HepG2 (cell line): ENCODE measurements at regions not wholly inside any gene's neighbourhood (a gene's known extent, or its start where the extent isn't known, plus 50 kb on each side); places are given as distances from the start of the nearest gene placed in this dataset.

Experiments
- ATAC-seq: fragments of 200-7000 bp; cut with Tn5 transposase; 3 replicates; pipeline ENCODE4 v1.9.1; 2020; ENCODE audit warnings: mild to moderate bottlenecking, moderate library complexity
- BruUV-seq: library from RNA; stranded (reverse); fragments of 400-500 nt; replicated peaks from 2 replicates; lab custom pipeline; 2021; lab: Mats Ljungman, UMichigan
- CTCF ChIA-PET: fragments of 300-600 bp; formaldehyde crosslinking; extraction: SDS; loops from one replicate; lab custom pipeline; 2021; ENCODE audit warnings: low total read pairs, inconsistent platforms, low intra/inter-chr PET ratio; lab: Yijun Ruan, JAX
- POLR2A ChIA-PET: fragments of 350-600 bp; sonication (Branson Sonifier 250); formaldehyde crosslinking; loops from one replicate; lab custom pipeline; 2020; ENCODE audit warnings: antibody characterized with exemption, inconsistent platforms; lab: Yijun Ruan, JAX
- DNase-seq: peaks from one replicate; pipeline ENCODE4 v3.0.0-alpha.2; 2015; ENCODE audit warnings: low spot score
- FAIRE-seq: peaks from 3 replicates; lab custom pipeline; 2011; peaks lifted over from hg19 to GRCh38; lab: Jason Lieb, UNC
- H2AFZ ChIP-seq: one replicate; pipeline ENCODE4 v1.6.1; 2011; ENCODE audit warnings: low read length, inconsistent platforms
- H3K27ac ChIP-seq: fragments of 300-600 bp; 3 replicates; pipeline ENCODE4 v1.8.0; 2011; ENCODE audit warnings: mixed run types, mild to moderate bottlenecking, mixed read lengths, low read length, inconsistent platforms; ENCODE audit not compliant: insufficient read depth; ENCODE audit errors: extremely low read length
- H3K27me3 ChIP-seq, 2 experiments: fragments of 200-600 bp in 1 of 2; 2 replicates in 1 of 2; 3 replicates in 1 of 2; pipeline versions ENCODE4 v1.6.0 to v1.8.0; 2011; ENCODE audit warnings: low read length in 2 of 2, mild to moderate bottlenecking in 2 of 2, moderate library complexity in 2 of 2, inconsistent platforms in 1 of 2; ENCODE audit not compliant: insufficient read depth in 2 of 2, control insufficient read depth in 1 of 2
- H3K36me3 ChIP-seq, 2 experiments: fragments of 200-600 bp in 1 of 2; replicated peaks in 1 of 2; 2 replicates in 1 of 2; 3 replicates in 1 of 2; pipeline versions ENCODE4 v1.5.1 to v1.8.0; 2011; ENCODE audit warnings: low read length in 2 of 2, inconsistent platforms in 1 of 2; ENCODE audit not compliant: insufficient read depth in 2 of 2, control insufficient read depth in 1 of 2
- H3K4me1 ChIP-seq: 2 replicates; pipeline ENCODE4 v1.5.1; 2012; ENCODE audit warnings: low read length, inconsistent platforms; ENCODE audit not compliant: insufficient read depth
- H3K4me2 ChIP-seq: 2 replicates; pipeline ENCODE4 v1.6.0; 2011; ENCODE audit warnings: low read depth, low read length, inconsistent platforms
- H3K4me3 ChIP-seq, 3 experiments: fragments of 200-600 bp in 1 of 3; sonication (generic), shearing (Covaris generic) in 1 of 3; replicated peaks in 1 of 3; 2 replicates each; pipeline ENCODE4 v1.5.1; 2011 to 2016; ENCODE audit warnings: low read length in 3 of 3, inconsistent platforms in 2 of 3, low read depth in 2 of 3, mild to moderate bottlenecking in 2 of 3, control low read depth in 1 of 3, mixed read lengths in 1 of 3; ENCODE audit not compliant: insufficient read depth in 1 of 3
- H3K79me2 ChIP-seq: one replicate; pipeline ENCODE4 v1.6.1; 2011; ENCODE audit warnings: low read length, inconsistent platforms; ENCODE audit not compliant: insufficient read depth
- H3K9ac ChIP-seq: 2 replicates; pipeline ENCODE4 v1.6.0; 2011; ENCODE audit warnings: mild to moderate bottlenecking, low read depth, low read length, inconsistent platforms; ENCODE audit not compliant: insufficient read depth
- H3K9me3 ChIP-seq: 2 replicates; pipeline ENCODE4 v1.5.1; 2012; ENCODE audit warnings: mild to moderate bottlenecking, low read length
- H4K20me1 ChIP-seq: 2 replicates; pipeline ENCODE4 v1.6.0; 2011; ENCODE audit warnings: inconsistent platforms, mild to moderate bottlenecking, low read length, moderate library complexity; ENCODE audit not compliant: insufficient read depth
- ARID4A ChIP-seq: sonication (generic); formaldehyde crosslinking; IDR thresholded peaks from 2 replicates; pipeline ENCODE4 v1.5.0; 2020; ENCODE audit warnings: mild to moderate bottlenecking, missing genetic modification reagents, borderline replicate concordance
- CTCF ChIP-seq: sonication (generic); formaldehyde crosslinking; IDR thresholded peaks from 2 replicates; pipeline ENCODE4 v1.5.0; 2020; ENCODE audit warnings: mild to moderate bottlenecking, missing genetic modification reagents, moderate library complexity
- NR2F6 ChIP-seq, 2 experiments: IDR thresholded peaks; 2 replicates each; pipeline ENCODE4 v1.6.1; 2016; ENCODE audit warnings: antibody characterized with exemption in 1 of 2, mild to moderate bottlenecking in 1 of 2
- PLRG1 ChIP-seq: fragments of 450-650 bp; conservative IDR thresholded peaks from 2 replicates; pipeline ENCODE4 v1.6.1; 2016
- RXRA ChIP-seq: sonication (generic); formaldehyde crosslinking; IDR thresholded peaks from 2 replicates; pipeline ENCODE4 v1.5.1; 2020; ENCODE audit warnings: missing genetic modification reagents
- TARDBP ChIP-seq: sonication (generic); formaldehyde crosslinking; IDR thresholded peaks from 2 replicates; pipeline ENCODE4 v1.8.0; 2022; ENCODE audit warnings: mild to moderate bottlenecking, missing genetic modification reagents
- TBX2 ChIP-seq: sonication (generic); formaldehyde crosslinking; IDR thresholded peaks from 2 replicates; pipeline ENCODE4 v1.5.0; 2020; ENCODE audit warnings: missing genetic modification reagents, mild to moderate bottlenecking, borderline replicate concordance
- TCF7 ChIP-seq: sonication (generic); IDR thresholded peaks from 2 replicates; pipeline ENCODE4 v1.6.1; 2016; ENCODE audit warnings: antibody characterized with exemption, low read depth
- ZFP90 ChIP-seq: sonication (generic); formaldehyde crosslinking; IDR thresholded peaks from 2 replicates; pipeline ENCODE4 v1.8.0; 2022; ENCODE audit warnings: missing genetic modification reagents, mild to moderate bottlenecking, inconsistent platforms, borderline replicate concordance
- ZNF709 ChIP-seq: sonication (generic); formaldehyde crosslinking; IDR thresholded peaks from 2 replicates; pipeline ENCODE4 v1.5.0; 2020; ENCODE audit warnings: mild to moderate bottlenecking, missing genetic modification reagents
- WGBS: methylation state at CpG from one replicate; pipeline ENCODE4 v1.1.6; 2017; ENCODE audit warnings: low lambda C conversion rate; 5-methylcytosine and 5-hydroxymethylcytosine counted together
- in situ Hi-C: cut with HindIII; loops from 2 replicates; pipeline ENCODE4 v1.10.0; 2017; ENCODE audit warnings: low pct_unique_long_range_greater_than_20kb; ENCODE audit not compliant: extremely low pct_ligation_motif_present
- intact Hi-C: fragments of 100-400 bp; cut with micrococcal nuclease; formaldehyde crosslinking; loops from one replicate; pipeline ENCODE4 v1.10.0; 2022; ENCODE audit not compliant: unreplicated experiment
- TF ChIP-seq, protein P1 (sequence below): sonication (generic); formaldehyde crosslinking; IDR thresholded peaks from 2 replicates; pipeline ENCODE4 v1.9.0; 2021; ENCODE audit warnings: missing genetic modification reagents, mild to moderate bottlenecking, borderline replicate concordance

DNA sequence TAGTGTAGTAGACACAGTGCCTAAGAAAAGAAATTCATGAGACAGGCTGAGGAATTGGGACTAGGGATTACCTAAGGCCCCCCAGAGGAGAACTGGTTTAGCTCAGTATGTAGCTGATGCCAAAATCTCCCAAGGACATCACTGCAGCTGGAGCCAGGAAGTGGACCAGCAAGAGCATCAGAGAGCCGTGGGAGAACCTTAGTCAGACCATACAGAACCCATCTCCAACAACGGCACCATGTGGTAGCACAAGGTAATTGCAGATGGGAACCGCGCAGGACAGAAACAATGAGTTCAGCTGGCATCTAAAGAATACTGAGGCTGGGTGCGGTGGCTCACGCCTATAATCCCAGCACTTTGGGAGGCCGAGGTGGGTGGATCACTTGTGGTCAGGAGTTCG, 81.7 kb downstream of the WNT5A start:
- 49% methylated on average over 8 of the region's 8 CpGs for WGBS
- Histone ChIP-seq H2AFZ (no peak overlapping the region), H3K79me2 (no peaks in the 10 kb centered on the region)
- no peak for DNase-seq
- CTCF ChIA-PET, result interaction anchor here (1.3 kb wide), 1 partner anchor 552 kb away, joined by 3 read pairs; no protein-coding TSS in a partner anchor
- no peak for TF ChIP-seq TBX2 (CRISPR knock-in tag)
- TF ChIP-seq CTCF (CRISPR knock-in tag), result peak; percentile 30
- TF ChIP-seq RXRA (CRISPR knock-in tag), result no peak
- no peak for TF ChIP-seq ZNF709 (CRISPR knock-in tag)
- TF ChIP-seq, all 625 proteins: peak for 1
- FAIRE-seq, result no peak
- Histone ChIP-seq H3K4me2 (no peak overlapping the region), H3K27me3 (no peaks in the 10 kb centered on the region), H4K20me1 (no peaks in the 10 kb centered on the region), H3K36me3 (no peaks in the 10 kb centered on the region), H3K9ac (no peak overlapping the region), H3K4me1 (peaks cover 13% of the 10 kb centered on the region), H3K27ac (no peak overlapping the region), H3K9me3 (peaks cover 28% of the 10 kb centered on the region), H3K4me3 (no peak overlapping the region)
- no peak for ATAC-seq
- in situ Hi-C loops (no loop called here), intact Hi-C loops (no loop called here)
- BruUV-seq, result no TSS peak
- POLR2A ChIA-PET, result no interaction called here

DNA sequence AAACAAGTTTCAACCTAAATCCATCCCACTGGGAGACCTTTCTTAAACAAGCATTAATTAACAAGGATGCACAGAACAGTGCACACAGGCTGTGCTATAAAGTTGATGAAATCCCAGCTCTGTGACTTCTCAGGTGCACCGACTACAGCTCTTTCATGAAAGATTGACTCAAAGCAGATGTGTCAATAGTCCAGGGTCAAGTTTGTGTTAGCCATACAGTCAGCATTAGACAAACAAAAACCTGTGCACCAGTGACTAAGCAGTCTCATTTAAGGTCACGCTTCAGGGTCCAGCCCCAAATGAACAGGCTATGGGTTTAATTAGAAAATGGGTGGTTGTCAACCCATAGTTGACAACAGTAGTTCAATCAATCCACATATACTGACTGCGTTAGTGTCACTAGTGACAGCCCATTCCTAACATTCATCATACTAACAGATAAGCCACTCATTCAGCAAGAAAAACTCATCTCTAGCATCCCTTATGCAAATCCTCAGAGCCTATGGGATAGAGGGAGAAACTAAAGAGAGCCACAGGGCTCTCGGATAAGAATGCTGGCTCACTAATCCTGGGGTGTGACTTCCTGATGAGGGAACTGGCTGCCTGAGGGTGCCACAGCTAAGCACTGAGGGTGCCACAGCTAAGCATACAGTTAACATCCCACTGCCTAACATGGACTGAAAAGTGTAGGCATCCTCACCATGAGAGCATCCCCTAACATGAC, 84.1 kb downstream of the WNT5A start:
- in situ Hi-C loops (no loop called here), intact Hi-C loops (no loop called here)
- ChIA-PET POLR2A (no interaction called here), CTCF (no interaction called here)
- ATAC-seq, result peak; percentile 99
- no TSS peak for BruUV-seq
- no peak overlapping the region for H3K9ac ChIP-seq
- H3K27me3 ChIP-seq, result no peaks in the 10 kb centered on the region
- H3K27ac ChIP-seq, result no peak overlapping the region
- H2AFZ ChIP-seq, result no peak overlapping the region
- no peak overlapping the region for H3K4me3 ChIP-seq
- no peaks in the 10 kb centered on the region for H4K20me1 ChIP-seq
- WGBS, result 0% methylated on average over 4 of the region's 4 CpGs
- no peaks in the 10 kb centered on the region for H3K36me3 ChIP-seq
- H3K4me1 ChIP-seq, result peaks cover 13% of the 10 kb centered on the region
- peak; percentile 84 for FAIRE-seq
- DNase-seq, result peak; percentile 63
- peaks cover 24% of the 10 kb centered on the region for H3K9me3 ChIP-seq
- H3K79me2 ChIP-seq, result no peaks in the 10 kb centered on the region
- H3K4me2 ChIP-seq, result no peak overlapping the region
- TF ChIP-seq ZFP90 (no peak), NR2F6 (IDR thresholded peaks at IDR 0.05) (peak; percentile 75), NR2F6 (CRISPR knock-in tag; IDR thresholded peaks at IDR 0.05) (peak; percentile 84), TARDBP (CRISPR knock-in tag) (no peak), ARID4A (no peak), TCF7 (peak; percentile 44; the same call in 1 of the 2 replicates), PLRG1 (no peak)
- TF ChIP-seq, protein P1, sequence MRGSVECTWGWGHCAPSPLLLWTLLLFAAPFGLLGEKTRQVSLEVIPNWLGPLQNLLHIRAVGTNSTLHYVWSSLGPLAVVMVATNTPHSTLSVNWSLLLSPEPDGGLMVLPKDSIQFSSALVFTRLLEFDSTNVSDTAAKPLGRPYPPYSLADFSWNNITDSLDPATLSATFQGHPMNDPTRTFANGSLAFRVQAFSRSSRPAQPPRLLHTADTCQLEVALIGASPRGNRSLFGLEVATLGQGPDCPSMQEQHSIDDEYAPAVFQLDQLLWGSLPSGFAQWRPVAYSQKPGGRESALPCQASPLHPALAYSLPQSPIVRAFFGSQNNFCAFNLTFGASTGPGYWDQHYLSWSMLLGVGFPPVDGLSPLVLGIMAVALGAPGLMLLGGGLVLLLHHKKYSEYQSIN (CRISPR knock-in tag), result no peak
